Fibroblast of skin of back (primary cell): ENCODE measurements at regions not wholly inside any gene's neighbourhood (a gene's known extent, or its start where the extent isn't known, plus 50 kb on each side); places are given as distances from the start of the nearest gene placed in this dataset.

Experiments used
- DNase-seq: peaks from one replicate; pipeline ENCODE4 v3.0.0-alpha.2; 2013

DNA sequence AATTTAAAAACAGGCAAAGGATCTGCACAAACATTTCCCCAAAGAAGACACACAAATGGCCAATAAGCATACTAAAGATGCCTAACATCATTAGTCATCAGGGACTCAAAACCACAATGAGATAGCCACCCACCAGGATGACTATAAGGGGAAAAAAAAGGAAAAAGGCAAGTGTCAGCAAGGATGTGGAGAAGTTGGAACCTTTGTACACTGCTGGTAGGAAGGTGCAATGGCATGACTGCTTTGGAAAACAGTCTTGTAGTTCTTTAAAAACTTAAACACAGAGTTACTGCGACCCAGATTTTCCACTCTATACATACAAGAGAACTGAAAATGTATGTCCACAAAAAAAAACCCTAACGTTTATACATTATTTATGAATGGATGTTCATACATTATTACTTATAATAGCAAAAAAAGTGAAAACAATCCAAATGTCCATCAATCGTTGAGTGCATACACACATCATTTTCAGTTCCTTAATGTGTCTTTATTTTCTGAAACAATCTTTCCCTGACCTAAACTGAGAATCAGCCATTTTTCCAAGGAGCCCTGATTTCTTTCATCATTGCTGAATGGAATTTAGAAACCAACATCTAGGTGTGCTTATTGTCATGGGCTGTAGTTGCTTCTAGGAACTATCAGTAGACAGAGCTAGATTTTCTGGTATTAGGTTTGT lies 64.7 kb upstream of the TLK1 start:
- DNase-seq = peak; percentile 97

DNA sequence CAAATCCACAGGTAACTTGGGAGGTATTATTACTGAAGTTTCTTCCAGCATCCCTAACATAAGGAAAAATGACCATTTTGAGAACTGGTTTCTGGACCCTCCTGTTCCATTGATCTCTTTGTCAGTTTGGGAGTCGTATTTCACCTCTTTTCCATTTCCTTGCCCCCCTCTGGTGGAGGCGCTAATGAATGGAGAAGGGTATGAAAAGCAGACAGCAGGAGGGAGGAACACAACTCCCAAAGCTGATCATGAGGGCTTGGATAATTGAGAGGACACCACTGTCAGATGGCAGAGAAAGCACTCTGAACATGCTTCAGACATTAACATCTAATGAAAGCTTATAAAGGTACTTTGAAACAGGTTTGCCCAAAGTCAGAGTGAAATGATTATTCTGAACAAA lies 56.6 kb upstream of the TLK1 start:
- DNase-seq = no peak

DNA sequence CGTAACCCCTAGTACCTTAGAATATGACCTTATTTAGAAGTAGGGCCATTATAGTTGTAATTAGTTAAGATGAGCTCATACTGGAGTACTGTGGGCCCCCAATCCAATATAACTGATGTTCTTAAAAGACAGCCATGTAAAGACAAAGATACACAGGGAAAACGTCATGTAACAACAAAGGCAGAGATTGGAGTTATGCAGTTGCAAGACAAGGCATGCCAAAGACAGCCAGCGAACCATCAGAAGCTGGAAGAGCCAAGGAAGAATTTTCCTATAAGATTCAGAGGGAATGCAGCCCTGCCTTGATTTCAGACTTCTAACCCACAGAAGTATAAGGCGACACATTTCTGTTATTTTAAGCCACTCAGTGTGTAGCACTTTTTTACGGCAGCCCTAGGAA lies 55.9 kb upstream of the TLK1 start:
- DNase-seq = no peak

DNA sequence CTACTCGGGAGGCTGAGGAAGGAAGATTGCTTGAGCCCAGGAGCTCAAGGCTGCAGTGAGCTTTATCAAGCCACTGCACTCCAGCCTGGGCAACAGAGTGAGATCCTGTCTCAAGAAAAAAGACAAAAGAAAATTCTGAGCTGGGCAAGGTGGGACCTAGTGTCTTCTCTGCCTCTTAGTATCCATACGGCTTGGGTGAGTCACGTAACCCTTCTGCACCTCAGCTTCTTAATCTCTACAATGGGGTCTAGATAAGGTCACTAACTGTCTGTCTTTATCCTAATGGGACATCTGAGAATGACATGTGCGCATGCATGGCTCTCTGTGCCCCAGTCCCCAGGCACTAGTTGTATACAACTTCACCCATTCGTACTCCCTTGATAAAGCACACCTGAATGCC lies 53.4 kb upstream of the TLK1 start:
- no peak for DNase-seq

DNA sequence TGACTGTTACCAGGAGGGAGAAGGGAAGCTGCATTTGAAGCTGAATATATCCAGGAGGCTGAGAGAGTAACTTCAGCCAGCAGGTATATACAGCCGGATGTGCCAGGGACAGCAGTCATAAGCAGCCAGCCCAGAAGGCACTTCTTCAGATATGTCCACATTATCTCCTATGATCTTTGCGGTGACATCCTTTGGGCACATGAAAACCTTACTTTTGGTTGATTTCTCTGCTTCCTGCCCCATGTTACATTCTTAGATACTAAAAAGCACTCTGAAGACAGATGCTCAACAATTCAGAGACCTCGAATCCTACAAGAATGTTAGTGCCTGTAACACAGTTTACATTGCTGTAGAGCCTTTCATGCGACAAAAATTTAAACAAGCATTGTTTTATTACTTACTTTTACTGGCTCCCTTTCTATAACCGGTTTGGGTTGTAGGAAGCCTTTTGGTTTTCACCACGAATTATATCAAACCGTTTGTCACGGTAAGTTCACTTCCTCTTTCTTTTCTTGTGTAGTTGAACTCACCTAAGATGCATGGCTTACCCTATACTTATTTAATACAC lies 50.3 kb upstream of the TLK1 start:
- no peak for DNase-seq
